H4 (cell line): ENCODE measurements at regions not wholly inside any gene's neighbourhood (a gene's known extent, or its start where the extent isn't known, plus 50 kb on each side); places are given as distances from the start of the nearest gene placed in this dataset.
"Not testable (repeated sequence)": the region's sequence is repeated elsewhere in the genome, so short reads cannot be mapped to it uniquely, and the experiment has no call there.

ENCODE experiments used
- DNase-seq: peaks from one replicate; pipeline ENCODE4 v3.0.0-alpha.2; 2015; ENCODE audit warnings: low spot score

DNA sequence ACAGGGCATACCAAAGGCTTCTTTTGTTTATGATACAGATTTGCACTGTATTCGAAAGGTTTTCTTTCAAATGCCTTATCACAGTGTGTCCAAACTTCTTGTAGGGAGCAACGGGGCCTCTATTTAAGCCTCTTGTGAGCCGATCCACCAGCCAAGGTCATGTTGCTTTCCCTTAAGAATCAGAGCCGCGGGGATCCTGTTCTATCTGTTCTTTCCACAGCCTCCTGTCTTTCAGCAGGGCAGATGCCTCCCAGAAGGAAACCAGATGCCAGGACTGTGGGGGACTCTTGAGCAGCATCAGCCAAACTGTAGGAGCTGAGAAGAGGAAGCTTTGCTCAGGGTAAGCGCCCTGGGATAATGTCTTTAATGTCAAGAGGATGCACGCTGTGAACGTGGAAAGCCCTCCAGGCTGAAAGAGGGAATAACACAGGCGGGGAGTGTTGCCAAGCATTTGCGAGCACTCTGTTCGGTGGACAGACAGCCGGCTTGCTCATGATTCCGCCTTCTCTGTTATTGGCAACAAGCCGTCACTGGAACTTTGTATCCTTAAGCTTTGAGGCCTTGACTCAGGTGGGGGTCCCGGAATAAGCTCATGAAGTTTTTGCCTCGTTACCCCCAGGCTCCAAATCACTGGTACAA is 279.8 kb upstream of the FRG1 start:
- DNase-seq, result no peak

- DNase-seq, result no peak
These were observed 275.9 kb upstream of the FRG1 start for GRCh38 chr4:189664693-189665250.

DNA sequence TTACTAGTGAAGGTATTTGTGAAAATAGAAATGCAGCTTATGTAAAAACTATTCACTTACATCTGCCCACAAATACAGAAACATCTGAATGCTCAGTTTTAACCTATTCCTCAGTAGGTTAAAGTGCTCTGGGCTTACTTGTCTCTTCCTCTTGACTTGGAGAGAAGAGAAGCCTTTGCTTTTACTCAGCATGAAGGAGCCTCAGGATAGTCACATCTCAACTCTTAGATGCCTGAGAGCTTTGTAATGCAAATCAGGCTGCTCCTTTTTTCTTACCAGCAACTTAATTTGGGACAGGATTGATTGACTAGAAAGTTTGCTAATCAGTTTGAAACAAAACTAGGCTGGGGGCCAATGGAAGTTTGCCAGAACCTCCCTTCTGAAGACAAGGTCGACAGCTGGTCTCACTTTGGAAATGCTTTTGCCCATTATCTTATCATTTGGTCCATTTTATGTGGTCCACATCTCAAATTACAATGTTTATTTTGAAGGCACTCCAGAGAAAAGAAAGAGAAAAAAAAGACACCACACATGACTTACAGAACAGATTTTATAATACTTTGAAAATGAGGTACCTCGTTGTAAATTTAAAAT is 274.9 kb upstream of the FRG1 start:
- DNase-seq, result not testable (repeated sequence)

GRCh38 chr4:189667386-189667785 is 273.3 kb upstream of the FRG1 start:
- not testable (repeated sequence) for DNase-seq

DNA sequence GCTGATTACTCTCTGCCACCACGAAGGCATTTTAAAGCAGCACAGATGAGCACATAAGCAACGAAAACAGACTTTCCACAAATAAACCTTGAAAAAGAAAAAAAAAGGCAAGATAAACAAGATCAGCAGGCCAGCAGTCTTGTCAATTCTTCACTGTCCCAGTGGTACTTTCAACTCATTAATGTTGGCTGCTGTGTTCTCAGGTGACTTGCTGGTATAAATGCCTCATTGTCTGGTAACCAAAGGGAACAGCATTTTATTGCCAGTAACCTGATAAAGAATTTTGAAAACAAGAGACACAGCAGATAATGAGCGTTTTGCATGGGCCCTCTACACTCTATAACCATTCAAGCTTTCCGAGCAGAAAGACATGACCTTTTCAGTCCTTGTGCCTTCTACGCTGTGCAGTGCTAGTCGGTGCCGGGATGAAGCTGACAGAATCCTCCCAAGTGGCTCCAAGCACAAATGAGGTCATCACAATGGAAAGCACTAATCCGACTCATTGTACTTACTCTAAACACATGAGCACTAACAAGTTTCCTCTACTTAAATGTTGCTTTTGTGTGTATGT is 242.9 kb upstream of the FRG1 start:
- DNase-seq, result not testable (repeated sequence)

DNA sequence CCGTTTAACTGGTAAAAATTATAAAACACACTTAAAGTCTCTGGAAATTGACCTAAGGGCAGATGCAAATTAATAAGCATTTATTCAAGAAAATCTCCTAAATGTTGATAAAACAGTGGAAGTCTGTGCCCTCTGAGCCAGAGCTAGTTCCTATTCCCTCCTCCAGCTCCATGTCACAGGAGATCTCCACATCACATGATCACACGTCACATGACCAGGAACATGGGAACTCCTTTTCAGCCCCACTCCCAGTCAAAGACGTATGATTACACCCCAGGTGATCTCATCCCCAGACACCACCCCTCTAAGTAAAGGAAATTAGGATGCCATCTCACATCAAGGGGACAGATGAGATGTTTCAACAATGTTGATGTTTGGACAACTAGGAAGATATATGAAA is 237.7 kb upstream of the FRG1 start:
- peak; percentile 14 for DNase-seq

GRCh38 chr4:189706821-189707220 is 233.9 kb upstream of the FRG1 start:
- DNase-seq, result not testable (repeated sequence)

GRCh38 chr4:189707227-189707626 is 233.4 kb upstream of the FRG1 start:
- not testable (repeated sequence) for DNase-seq

DNA sequence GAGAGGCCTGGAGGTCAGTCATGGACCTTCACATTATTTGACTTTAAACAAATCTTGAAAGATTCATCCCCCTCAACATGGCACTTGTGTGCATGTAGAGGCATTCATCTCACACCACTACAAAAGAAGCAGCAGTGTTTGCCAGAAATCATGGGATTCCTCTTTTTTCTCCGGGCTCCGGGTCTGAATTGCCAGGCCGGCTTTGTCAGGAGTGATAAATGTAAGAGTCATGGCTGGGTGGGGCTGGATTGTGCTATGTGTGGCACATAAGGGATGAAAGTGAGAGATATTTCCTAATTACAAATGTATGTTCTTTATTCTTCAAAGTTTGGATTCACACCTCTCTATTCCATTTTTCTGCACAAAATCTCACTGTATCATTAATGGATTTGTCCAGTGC is 228.7 kb upstream of the FRG1 start:
- DNase-seq, result not testable (repeated sequence)

- DNase-seq, result not testable (repeated sequence)
These were observed 219.4 kb upstream of the FRG1 start for GRCh38 chr4:189721016-189721993.

DNA sequence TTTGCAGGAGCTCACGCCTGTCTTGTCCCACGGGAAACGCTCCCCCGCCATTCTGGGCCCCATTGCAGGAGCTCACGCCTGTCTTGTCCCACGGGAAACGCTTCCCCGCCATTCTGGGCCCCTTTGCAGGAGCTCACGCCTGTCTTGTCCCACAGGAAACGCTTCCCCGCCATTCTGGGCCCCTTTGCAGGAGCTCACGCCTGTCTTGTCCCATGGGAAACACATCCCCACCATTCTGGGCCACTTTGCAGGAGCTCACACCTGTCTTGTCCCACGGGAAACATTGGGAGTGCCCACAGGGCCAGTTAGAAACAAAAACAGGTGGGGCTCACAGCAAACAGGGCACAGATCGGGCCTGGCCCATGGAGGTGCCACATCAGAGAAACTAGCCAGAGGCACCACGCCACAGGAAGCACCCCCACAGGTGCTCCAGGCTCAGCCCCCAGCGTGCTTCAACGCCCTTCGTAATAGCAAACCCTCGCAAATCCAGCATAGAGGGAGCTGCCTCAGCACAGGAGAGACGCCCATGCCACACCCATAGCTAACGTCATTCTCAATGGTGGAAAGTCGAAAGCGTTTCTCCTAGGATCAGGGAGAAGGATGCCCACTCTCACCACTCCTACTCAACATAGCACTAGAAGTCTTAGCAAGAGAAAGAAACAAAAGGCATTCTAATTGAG is 218.2 kb upstream of the FRG1 start:
- DNase-seq, result peak; percentile 82

DNA sequence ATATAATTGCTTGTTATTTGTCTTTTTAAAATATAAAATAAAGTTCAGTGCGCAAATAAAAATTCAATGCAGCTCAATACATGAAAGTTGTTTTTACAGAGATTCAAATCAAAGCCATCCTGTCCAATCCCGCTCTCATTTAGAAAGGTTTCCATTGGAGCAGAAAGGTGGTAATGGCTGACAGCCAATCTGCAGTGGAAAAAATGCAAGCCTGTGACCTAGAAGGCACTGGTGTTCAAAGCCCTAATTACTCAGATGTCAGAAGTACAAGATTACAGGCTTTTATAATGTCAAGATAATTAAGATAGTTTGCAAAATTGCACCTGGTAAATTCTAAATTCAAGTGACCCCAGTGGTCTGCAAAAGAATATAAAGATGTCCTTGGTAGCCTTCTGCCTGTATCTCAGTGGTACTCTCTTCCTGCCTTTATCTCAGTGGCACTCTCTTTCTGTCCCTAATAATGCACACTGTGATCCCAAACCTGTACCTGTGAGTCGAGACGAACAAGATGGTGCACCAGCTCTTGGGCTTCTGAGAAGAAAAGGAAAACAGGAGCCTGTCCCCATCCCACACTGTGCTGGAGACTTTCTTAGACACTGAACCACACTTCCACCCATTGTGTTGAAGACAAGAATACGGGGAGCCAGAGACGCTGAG is 212.6 kb upstream of the FRG1 start:
- not testable (repeated sequence) for DNase-seq

DNA sequence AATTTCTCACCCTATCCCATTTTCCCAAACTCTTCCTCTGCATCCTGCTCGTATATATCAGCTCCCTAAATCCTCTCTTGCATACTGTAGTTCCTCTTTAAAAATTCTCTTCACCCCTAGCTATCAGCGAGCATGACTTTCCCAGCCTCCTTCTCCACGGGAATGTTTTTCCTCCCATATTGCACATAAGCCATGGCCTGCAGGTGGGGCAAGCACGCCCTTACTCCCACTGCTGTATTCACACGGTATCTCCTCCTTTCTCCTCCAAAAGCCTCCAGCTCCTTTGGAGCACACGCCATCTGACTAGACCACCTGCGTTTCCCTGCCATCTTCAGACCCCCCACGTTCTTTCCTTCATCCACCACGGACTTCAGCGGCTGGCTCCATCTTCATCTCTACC is 208.7 kb upstream of the FRG1 start:
- not testable (repeated sequence) for DNase-seq

- DNase-seq, result not testable (repeated sequence)
These were observed 207.2 kb upstream of the FRG1 start for GRCh38 chr4:189733507-189733906.

DNA sequence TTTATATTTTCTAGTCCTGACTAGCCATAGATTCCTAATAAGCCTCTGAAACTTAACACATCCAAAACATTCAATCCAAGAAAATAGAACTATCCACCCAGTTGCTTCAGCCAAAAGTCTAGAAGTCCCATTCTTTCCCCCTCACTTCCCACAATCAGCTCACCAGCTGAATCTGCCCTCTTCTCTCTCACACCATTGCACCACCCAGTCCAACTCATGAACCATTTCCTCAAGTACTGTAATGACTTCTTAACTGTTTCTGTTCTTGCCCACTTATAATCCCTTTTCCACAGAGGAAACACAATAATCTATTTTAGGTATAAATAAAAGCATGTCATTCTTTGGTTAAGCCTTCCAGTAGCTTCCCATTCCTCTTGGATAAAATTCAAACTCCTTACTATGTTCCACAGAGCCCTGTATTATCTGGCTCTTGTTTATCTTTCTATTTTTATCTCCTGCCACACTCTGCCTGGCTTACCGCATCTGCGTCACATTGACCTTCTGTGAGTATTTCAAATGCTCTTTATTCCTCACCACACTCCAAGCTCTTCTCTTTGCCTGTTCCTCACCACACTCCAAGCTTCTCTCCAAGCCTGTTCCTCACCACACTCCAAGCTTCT is 205.9 kb upstream of the FRG1 start:
- DNase-seq, result peak; percentile 29

GRCh38 chr4:189736656-189737055 is 204.0 kb upstream of the FRG1 start:
- not testable (repeated sequence) for DNase-seq

- DNase-seq, result not testable (repeated sequence)
These were observed 200.6 kb upstream of the FRG1 start for GRCh38 chr4:189740118-189740517.

DNA sequence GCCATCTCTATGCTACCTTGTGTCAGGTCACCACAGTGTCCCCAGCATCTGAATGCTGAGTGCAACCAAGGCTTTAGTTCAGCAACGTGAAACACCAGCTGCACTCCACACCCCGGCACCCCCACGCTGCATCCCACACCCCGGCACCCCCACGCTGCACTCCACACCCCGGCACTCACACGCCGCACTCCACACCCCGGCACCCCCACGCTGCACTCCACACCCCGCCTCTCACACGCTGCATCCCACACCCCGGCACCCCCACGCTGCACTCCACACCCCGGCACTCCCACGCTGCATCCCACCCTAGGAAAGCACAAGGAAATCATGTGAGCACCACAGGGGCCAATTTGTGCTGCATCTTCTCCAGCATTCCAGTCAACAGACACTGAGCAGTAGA is 199.8 kb upstream of the FRG1 start:
- DNase-seq, result no peak

- not testable (repeated sequence) for DNase-seq
These were observed 187.6 kb upstream of the FRG1 start for GRCh38 chr4:189753092-189753491.

DNA sequence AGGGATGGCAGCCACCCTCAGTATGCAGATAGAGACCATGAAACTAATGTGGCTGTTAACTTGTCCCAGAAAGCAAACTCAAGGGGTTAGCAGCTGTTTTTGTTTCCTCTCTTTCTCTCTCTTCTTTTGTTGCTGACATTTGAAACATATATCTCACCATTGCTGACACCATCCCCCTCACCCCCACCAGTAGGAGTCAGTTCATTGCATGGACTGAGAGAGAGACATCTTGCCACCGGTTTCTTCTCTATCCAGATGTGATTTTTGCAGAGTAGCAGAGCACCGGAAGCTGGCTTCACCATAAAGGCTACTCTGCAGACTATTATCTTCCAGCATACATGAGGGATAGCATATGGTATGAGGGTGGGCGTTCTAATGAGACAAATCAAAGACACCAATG is 177.1 kb upstream of the FRG1 start:
- no peak for DNase-seq
